Suprapubic skin (tissue), 3 donors: ENCODE measurements at regions not wholly inside any gene's neighbourhood (a gene's known extent, or its start where the extent isn't known, plus 50 kb on each side); places are given as distances from the start of the nearest gene placed in this dataset.

Experiments
- EP300 ChIP-seq: sonication (generic); formaldehyde crosslinking; IDR thresholded peaks from one replicate; pipeline ENCODE4 v1.6.1; 2017; ENCODE audit warnings: antibody characterized with exemption
- POLR2A ChIP-seq, 2 donors: fragments of 450-650 bp; IDR thresholded peaks; one replicate each; pipeline ENCODE4 v1.6.1; 2017; ENCODE audit warnings: antibody characterized with exemption in 2 of 2, mild to moderate bottlenecking in 2 of 2, moderate library complexity in 2 of 2
- TF ChIP-seq, protein P1 (sequence below), 2 donors: fragments of 200-600 bp in 1 of 2; fragments of 450-650 bp in 1 of 2; sonication (generic) in 1 of 2; IDR thresholded peaks; one replicate each; pipeline ENCODE4 v1.5.1; 2016 to 2019; ENCODE audit warnings: antibody characterized with exemption in 2 of 2, mild to moderate bottlenecking in 1 of 2, moderate library complexity in 1 of 2

DNA sequence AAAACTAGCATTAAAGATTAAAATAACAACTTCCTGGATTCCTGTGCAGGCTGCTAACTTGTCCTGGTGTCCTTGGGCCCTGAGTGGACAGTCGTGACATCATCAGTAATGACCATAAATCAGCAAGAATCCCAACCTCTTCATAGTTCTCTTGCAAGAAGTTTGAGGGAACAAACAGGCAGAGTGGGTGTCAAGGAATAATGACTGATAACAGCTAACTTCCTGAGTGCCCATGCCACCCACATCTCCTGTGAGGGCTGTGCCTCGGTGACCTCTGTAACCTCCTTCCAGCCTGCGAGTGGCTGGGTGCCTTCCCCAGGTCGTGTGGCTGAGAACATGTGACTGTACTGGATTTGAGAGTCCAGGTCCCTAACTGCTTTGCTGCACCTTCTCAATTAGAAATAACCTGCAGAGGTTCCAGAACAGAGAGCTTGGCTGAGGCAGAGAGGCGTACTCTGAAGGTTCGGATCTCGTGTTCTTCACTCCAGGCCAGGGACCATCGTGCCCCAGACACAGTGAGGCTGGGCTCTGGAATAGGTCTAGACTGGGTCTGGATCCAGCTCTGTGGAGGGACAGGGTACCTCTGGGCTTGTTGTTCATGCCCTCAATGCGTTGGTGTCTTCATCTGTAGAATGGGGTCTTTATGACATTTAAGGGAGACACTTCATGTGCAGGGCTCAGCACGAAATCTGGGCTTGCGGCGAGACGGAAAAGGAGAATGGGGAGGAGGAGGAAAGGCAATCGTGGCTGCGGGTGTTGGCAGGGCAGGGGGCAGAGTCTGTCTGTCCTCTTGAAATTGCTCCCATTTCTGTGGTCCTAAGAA is 313.1 kb upstream of the ZNF32 start:
- TF ChIP-seq, protein P1, sequence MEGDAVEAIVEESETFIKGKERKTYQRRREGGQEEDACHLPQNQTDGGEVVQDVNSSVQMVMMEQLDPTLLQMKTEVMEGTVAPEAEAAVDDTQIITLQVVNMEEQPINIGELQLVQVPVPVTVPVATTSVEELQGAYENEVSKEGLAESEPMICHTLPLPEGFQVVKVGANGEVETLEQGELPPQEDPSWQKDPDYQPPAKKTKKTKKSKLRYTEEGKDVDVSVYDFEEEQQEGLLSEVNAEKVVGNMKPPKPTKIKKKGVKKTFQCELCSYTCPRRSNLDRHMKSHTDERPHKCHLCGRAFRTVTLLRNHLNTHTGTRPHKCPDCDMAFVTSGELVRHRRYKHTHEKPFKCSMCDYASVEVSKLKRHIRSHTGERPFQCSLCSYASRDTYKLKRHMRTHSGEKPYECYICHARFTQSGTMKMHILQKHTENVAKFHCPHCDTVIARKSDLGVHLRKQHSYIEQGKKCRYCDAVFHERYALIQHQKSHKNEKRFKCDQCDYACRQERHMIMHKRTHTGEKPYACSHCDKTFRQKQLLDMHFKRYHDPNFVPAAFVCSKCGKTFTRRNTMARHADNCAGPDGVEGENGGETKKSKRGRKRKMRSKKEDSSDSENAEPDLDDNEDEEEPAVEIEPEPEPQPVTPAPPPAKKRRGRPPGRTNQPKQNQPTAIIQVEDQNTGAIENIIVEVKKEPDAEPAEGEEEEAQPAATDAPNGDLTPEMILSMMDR (IDR thresholded peaks at IDR 0.05) = no peak
- no peak for TF ChIP-seq EP300
- no peak for TF ChIP-seq POLR2A (IDR thresholded peaks at IDR 0.05)
